Body of pancreas (tissue), 4 donors: ENCODE measurements at regions not wholly inside any gene's neighbourhood (a gene's known extent, or its start where the extent isn't known, plus 50 kb on each side); places are given as distances from the start of the nearest gene placed in this dataset.

Experiments
- POLR2A ChIP-seq, 3 donors: fragments of 450-650 bp; IDR thresholded peaks; one replicate each; pipeline ENCODE4 v1.6.1; 2016; ENCODE audit warnings: antibody characterized with exemption in 3 of 3, mild to moderate bottlenecking in 2 of 3
- TF ChIP-seq, protein P1 (sequence below), 7 experiments: fragments of 450-650 bp in 4 of 7; fragments of 200-600 bp in 3 of 7; sonication (generic) in 3 of 7; IDR thresholded peaks; one replicate each; pipeline ENCODE4 v1.5.1; 2016 to 2019; ENCODE audit warnings: antibody characterized with exemption in 7 of 7

GRCh38 chr2:173760553-173760952 is 204.6 kb downstream of the SP3 start:
- TF ChIP-seq, protein P1, sequence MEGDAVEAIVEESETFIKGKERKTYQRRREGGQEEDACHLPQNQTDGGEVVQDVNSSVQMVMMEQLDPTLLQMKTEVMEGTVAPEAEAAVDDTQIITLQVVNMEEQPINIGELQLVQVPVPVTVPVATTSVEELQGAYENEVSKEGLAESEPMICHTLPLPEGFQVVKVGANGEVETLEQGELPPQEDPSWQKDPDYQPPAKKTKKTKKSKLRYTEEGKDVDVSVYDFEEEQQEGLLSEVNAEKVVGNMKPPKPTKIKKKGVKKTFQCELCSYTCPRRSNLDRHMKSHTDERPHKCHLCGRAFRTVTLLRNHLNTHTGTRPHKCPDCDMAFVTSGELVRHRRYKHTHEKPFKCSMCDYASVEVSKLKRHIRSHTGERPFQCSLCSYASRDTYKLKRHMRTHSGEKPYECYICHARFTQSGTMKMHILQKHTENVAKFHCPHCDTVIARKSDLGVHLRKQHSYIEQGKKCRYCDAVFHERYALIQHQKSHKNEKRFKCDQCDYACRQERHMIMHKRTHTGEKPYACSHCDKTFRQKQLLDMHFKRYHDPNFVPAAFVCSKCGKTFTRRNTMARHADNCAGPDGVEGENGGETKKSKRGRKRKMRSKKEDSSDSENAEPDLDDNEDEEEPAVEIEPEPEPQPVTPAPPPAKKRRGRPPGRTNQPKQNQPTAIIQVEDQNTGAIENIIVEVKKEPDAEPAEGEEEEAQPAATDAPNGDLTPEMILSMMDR (IDR thresholded peaks at IDR 0.05) = no peak
- no peak for TF ChIP-seq POLR2A (IDR thresholded peaks at IDR 0.05)
